AG08395 (cell line): ENCODE measurements at regions not wholly inside any gene's neighbourhood (a gene's known extent, or its start where the extent isn't known, plus 50 kb on each side); places are given as distances from the start of the nearest gene placed in this dataset.

Experiments
- DNase-seq: peaks from one replicate; pipeline ENCODE4 v3.0.0; 2012; ENCODE audit warnings: mixed read lengths, low spot score

DNA sequence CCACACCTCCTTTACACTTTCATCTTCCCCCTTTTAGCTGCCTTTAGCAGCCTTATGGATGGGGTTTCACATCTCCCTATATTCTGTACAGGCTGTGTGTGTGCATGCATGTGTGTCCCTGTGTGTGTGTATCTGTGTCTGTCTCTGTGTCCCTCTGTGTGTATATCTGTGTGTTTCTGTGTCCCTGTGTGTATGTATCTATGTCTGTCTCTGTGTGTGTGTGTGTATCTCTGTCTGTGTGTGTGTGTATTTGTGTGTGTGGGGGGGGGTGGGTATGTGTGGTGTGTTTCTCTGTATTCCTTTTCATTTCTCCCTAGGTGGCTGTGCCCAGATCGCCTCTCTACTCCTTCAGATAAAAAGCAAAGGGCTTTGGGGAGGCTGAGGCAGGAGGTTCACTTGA is 52.2 kb upstream of the CD83 start:
- no peak for DNase-seq

DNA sequence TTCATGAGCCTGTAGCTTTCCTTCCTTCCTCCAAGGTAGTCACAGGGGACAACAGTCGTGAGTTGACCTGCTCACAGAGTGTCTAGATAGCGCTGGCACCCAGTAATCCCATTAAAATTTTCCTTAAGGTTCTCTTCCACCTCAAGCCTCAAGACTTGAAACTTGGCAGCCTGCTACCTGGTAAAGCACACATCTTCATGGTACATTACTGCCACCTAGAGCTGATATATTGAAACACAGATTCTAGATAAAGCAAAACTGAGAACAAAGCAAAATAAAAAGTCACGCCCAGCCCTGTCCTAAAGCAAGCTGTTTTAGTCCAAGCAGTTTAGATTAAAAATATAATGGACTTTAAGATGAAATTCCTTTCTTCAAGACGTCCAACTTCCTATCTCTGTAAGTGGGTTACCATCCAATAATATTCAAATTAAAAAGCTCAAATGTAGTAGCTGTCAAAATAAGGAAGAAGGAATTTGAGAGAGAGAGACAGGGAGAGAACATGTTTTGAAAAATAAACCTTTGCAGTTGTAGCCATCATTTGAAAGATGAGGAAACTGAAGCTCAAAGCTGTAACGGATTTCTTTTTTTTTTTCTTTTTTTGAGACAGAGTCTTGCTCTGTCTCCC is 50.7 kb upstream of the CD83 start:
- peak; percentile 72 for DNase-seq

DNA sequence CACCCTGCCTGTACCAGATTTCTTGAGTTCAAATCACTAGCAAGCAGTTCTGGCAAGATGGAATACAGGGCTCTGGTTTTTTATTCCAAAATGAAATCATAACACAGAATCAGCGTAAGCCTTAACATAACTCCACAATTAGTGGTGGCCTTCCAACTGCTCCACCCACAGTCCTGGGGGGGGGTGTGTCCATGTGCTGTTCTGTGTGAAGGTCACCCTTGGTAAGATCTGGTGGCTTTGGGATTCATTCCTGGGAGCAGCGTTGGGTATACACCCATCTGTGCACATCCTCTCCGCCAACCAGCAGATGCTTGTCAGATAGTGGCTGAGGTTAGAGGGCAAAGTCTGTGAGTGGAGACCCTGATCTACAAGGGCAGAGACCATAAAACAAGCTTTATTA is 49.9 kb upstream of the CD83 start:
- no peak for DNase-seq
